ENCODE measurements at regions not wholly inside any gene's neighbourhood (a gene's known extent, or its start where the extent isn't known, plus 50 kb on each side); places are given as distances from the start of the nearest gene placed in this dataset.

GRCh38 chr1:227450489-227450888 lies 112.9 kb upstream of the ZNF678 start:
- no peak for DNase-seq

GRCh38 chr1:227449741-227450441 lies 113.5 kb upstream of the ZNF678 start:
- DNase-seq = no peak

GRCh38 chr1:227449051-227449450 lies 114.3 kb upstream of the ZNF678 start:
- no peak for DNase-seq

- no peak for DNase-seq
Observed at GRCh38 chr1:227447531-227447990, 115.8 kb upstream of the ZNF678 start.

- DNase-seq = no peak
Observed at GRCh38 chr1:227445746-227446145, 117.6 kb upstream of the ZNF678 start.

DNA sequence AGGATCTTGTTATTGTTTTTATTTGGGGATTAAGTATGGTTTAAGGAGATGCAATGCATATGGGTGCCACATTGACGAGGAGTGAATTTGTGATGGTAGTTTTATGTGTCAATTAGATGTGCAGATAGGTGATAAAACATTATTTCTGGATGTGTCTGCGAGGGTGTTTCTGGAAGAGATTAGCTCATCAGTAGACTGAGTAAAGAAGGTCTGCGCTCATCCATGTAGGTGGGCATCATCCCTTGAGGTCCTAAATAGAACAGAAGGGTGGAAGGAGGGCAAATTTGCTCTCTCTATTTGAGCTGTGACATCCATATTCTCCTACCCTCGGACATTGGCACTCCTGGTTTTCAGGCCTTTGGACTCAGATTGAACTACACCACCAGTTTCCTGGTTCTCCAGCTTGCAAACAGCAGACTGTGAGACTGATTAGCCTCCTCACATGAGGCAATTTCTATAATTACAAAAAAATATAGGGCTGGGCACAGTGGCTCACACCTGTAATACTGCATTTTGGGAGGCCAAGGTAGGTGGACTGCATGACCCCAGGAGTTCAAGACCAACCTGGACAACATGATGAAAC lies 118.2 kb upstream of the ZNF678 start:
- DNase-seq = no peak

- peak in 1 of 51 donors; percentile 41 for DNase-seq
Observed at GRCh38 chr1:227440182-227440581, 121.9 kb upstream of the CDC42BPA start.

DNA sequence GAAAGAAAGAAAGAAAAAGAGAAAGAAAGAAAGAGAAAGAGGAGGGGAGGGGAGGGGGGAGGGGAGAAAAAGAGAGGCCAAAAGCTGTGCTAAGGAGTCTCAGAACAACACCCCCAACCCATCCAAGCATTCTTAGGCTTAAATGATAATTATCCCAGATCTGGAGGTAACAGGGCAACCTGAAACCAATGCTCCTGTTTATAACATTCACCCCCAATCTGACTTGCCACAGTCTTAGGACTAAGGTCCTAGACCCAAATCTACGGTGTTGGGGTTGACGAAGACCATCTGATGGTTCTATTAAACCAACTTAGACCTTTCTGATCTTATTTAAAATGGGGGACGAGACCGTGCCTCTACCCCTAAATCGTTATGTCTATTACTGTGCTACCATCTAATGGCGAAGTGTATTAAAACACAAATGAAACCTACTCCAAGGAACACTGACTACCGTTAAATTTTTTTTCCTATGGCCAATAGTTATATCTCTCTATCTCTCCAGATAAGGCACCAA lies 119.3 kb upstream of the CDC42BPA start:
- DNase-seq = peak in 4 of 51 donors; percentile 5 to 73 (median 26)

- DNase-seq = no peak
Observed at GRCh38 chr1:227434808-227435444, 116.6 kb upstream of the CDC42BPA start.

GRCh38 chr1:227433663-227434341 lies 115.5 kb upstream of the CDC42BPA start:
- no peak for DNase-seq

- DNase-seq = no peak
Observed at GRCh38 chr1:227432981-227433380, 114.7 kb upstream of the CDC42BPA start.

DNA sequence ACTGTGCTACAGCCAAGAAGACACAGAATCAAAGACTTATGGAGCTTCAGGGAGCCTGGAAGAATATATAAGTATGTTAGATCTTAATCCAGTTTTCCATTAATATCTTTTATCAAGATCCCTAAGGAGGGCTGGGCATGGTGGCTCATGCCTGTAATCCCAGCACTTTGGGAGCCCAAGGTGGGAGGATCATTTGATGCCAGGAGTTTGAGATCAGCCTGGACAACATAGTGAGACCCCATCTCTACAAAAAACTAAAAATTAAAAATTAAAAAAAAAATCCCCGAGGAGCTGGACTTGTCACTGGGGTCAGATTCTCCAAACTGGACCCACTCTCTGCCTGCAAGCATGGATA lies 113.9 kb upstream of the CDC42BPA start:
- DNase-seq = no peak

DNA sequence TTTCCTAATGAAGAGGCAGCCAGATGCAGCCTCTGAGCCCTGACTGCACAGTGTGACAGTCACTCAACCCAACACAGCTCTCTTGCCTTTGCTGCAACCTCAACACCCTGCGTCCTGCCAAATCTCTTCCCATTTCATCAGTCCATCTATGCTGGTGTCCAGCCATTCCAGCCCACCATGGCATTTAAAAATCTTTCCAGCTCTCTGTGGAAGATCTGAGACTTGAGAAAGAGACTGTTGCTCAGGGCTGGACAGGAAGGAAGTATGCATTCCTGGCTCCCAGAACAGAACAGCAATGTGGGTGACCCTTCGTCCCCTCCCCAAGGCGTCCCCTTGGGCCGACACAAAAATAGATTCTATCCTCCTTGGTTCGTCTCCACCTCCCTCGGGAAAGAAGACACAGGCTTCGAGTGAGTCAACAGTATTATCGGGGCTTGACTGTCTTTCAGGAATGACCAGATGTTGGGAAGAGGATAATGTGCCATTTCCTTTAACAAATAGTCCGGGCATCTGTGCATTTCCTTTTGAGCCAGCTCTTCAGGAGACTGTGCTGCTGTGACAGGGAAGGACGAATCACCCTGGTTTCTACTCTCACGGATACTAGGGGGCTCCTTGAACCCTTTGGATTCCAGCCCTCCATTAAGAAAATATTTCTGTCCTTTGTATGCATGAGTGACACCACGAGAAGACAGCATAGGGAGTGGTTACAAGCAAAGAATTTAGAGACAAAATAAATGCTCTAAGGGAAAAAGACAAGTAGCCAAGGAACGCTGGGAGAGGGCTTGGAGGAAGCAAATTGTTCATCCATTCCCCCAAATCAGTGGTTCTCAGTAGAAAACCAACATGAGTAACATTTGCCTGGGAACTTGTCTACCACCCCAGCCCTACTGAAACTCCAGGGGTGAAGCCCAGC lies 111.4 kb upstream of the CDC42BPA start:
- DNase-seq = peak in 1 of 51 donors; percentile 31

DNA sequence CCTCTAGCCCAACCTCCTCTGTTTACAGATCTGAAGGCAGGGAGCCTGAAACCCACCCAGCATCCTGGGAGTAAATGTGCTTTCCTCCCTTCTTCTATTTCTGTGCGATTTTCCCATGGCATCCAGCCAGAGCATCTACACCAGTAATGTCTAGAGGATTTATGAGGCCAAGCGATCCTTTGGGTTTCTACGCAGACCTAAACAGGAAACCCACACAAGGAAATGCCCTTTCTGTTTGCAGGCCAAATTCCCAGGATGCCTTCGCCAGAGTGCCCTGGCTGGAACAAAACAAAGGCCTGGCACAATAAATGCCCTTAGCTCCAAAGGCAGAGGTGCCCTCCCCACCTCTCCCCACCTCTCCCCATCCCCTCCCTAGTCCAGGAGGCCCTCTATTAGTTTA lies 110.5 kb upstream of the CDC42BPA start:
- DNase-seq = no peak

- no peak for DNase-seq
Observed at GRCh38 chr1:227427411-227427810, 109.1 kb upstream of the CDC42BPA start.

GRCh38 chr1:227424953-227425352 lies 106.7 kb upstream of the CDC42BPA start:
- DNase-seq = no peak

- no peak for DNase-seq
Observed at GRCh38 chr1:227424159-227424680, 105.9 kb upstream of the CDC42BPA start.

- no peak for DNase-seq
Observed at GRCh38 chr1:227422581-227422980, 104.3 kb upstream of the CDC42BPA start.

DNA sequence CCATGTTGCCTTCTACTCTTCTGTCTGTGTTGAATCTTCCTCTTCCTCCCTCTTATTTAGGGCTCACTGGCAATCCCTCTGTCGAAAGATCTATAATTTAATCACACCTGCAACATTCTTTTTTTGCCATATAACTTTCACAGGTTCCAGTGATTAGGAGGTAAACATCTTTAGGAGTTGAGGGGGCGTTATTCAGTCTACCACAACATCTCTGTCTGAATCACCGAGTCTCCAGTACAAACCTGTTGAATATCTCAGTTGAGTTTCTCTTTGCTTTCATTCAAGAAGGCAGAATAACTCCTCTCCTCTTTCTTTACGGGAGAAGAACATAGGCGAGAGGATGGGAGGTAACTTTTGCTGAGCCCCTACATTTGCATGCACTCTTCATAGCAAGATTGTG lies 101.9 kb upstream of the CDC42BPA start:
- DNase-seq = no peak

- no peak for DNase-seq
Observed at GRCh38 chr1:227417756-227418480, 99.6 kb upstream of the CDC42BPA start.
